GM12878 (cell line): ENCODE measurements at regions not wholly inside any gene's neighbourhood (a gene's known extent, or its start where the extent isn't known, plus 50 kb on each side); places are given as distances from the start of the nearest gene placed in this dataset.

Source experiments
- ATAC-seq: fragments of 200-7000 bp; cut with Tn5 transposase; 3 replicates; pipeline ENCODE4 v1.9.1; 2020; ENCODE audit warnings: mild to moderate bottlenecking, moderate library complexity
- BruUV-seq: library from RNA; stranded (reverse); fragments of 400-500 nt; replicated peaks from 2 replicates; lab custom pipeline; 2021; lab: Mats Ljungman, UMichigan
- CTCF ChIA-PET: fragments of 300-600 bp; sonication (Branson Sonifier 250); formaldehyde crosslinking; extraction: SDS; loops from one replicate; lab custom pipeline; 2021; ENCODE audit warnings: inconsistent platforms; lab: Yijun Ruan, JAX
- POLR2A ChIA-PET: fragments of 350-600 bp; formaldehyde crosslinking; extraction: SDS; loops from one replicate; lab custom pipeline; 2021; ENCODE audit warnings: inconsistent platforms; lab: Charles Lee
- RAD21 ChIA-PET: fragments of 300-600 bp; sonication (Branson Sonifier 250); formaldehyde crosslinking; loops from one replicate; lab custom pipeline; 2023; ENCODE audit warnings: antibody characterized with exemption; ENCODE audit not compliant: unreplicated experiment; lab: Charles Lee
- SMC1A ChIA-PET: fragments of 300-600 bp; sonication (Branson Sonifier 250); formaldehyde crosslinking; loops from one replicate; lab custom pipeline; 2023; ENCODE audit not compliant: unreplicated experiment, uncharacterized antibody; lab: Charles Lee
- DNase-seq: peaks from one replicate; pipeline ENCODE4 v3.0.0-alpha.2; 2011; ENCODE audit warnings: low read depth, low spot score
- FAIRE-seq: peaks from 3 replicates; lab custom pipeline; 2011; peaks lifted over from hg19 to GRCh38; lab: Jason Lieb, UNC
- H2AFZ ChIP-seq: 2 replicates; pipeline ENCODE4 v1.6.0; 2011; ENCODE audit warnings: low read depth, low read length, control low read depth; ENCODE audit not compliant: control insufficient read depth
- H3K27ac ChIP-seq: 2 replicates; pipeline ENCODE4 v1.5.1; 2011; ENCODE audit warnings: control low read depth; ENCODE audit not compliant: control insufficient read depth, insufficient read depth
- H3K27me3 ChIP-seq, 2 experiments: replicated peaks in 1 of 2; 2 replicates each; pipeline versions ENCODE4 v1.6.0 to v1.6.1; 2011; ENCODE audit warnings: low read length in 1 of 2; ENCODE audit not compliant: control insufficient read depth in 2 of 2, insufficient read depth in 2 of 2
- H3K36me3 ChIP-seq, 2 experiments: 2 replicates each; pipeline ENCODE4 v1.5.1; 2011; ENCODE audit warnings: low read length in 1 of 2; ENCODE audit not compliant: control insufficient read depth in 2 of 2, insufficient read depth in 2 of 2
- H3K4me1 ChIP-seq: 2 replicates; pipeline ENCODE4 v1.6.1; 2011; ENCODE audit warnings: mild to moderate bottlenecking, low read length, moderate library complexity, mixed read lengths; ENCODE audit not compliant: control insufficient read depth, insufficient read depth
- H3K4me2 ChIP-seq: 2 replicates; pipeline ENCODE4 v1.6.0; 2011; ENCODE audit warnings: control low read depth; ENCODE audit not compliant: control insufficient read depth, insufficient read depth
- H3K4me3 ChIP-seq: fragments of 200-600 bp; sonication (generic); 2 replicates; pipeline ENCODE4 v1.5.1; 2016
- H3K79me2 ChIP-seq: 2 replicates; pipeline ENCODE4 v1.6.0; 2011; ENCODE audit warnings: low read length; ENCODE audit not compliant: control insufficient read depth, insufficient read depth
- H3K9ac ChIP-seq: 2 replicates; pipeline ENCODE4 v1.8.0; 2011; ENCODE audit warnings: low read length, control low read depth, mixed read lengths; ENCODE audit not compliant: control insufficient read depth, insufficient read depth
- H3K9me3 ChIP-seq: replicated peaks from 3 replicates; pipeline ENCODE4 v1.5.1; 2011; ENCODE audit warnings: mild to moderate bottlenecking, low read length; ENCODE audit not compliant: control insufficient read depth, insufficient read depth
- H4K20me1 ChIP-seq: 2 replicates; pipeline ENCODE4 v1.6.0; 2011; ENCODE audit not compliant: control insufficient read depth, insufficient read depth
- CBFB ChIP-seq: IDR thresholded peaks from 2 replicates; pipeline ENCODE4 v1.6.1; 2016; ENCODE audit warnings: antibody characterized with exemption, low read depth
- CHD4 ChIP-seq: fragments of 200-600 bp; sonication (generic); IDR thresholded peaks from 2 replicates; pipeline ENCODE4 v1.6.1; 2016; ENCODE audit warnings: mild to moderate bottlenecking
- KLF5 ChIP-seq: fragments of 450-650 bp; IDR thresholded peaks from 2 replicates; pipeline ENCODE4 v1.6.1; 2014; ENCODE audit warnings: mild to moderate bottlenecking; ENCODE audit not compliant: partially characterized antibody
- MTA3 ChIP-seq: IDR thresholded peaks from 2 replicates; pipeline ENCODE4 v1.6.1; 2012; ENCODE audit warnings: low read length, inconsistent platforms, borderline replicate concordance
- MYB ChIP-seq: fragments of 150-350 bp; IDR thresholded peaks from 2 replicates; pipeline ENCODE4 v1.6.1; 2014; ENCODE audit warnings: mild to moderate bottlenecking, low read depth, low read length, borderline replicate concordance
- MYC ChIP-seq: IDR thresholded peaks from 2 replicates; pipeline ENCODE4 v1.6.1; 2011; ENCODE audit warnings: mild to moderate bottlenecking, low read length, moderate library complexity, inconsistent platforms; ENCODE audit not compliant: insufficient read depth, insufficient replicate concordance, insufficient read length, severe bottlenecking
- NR2F1 ChIP-seq: fragments of 450-650 bp; conservative IDR thresholded peaks from 2 replicates; pipeline ENCODE4 v1.6.1; 2017; ENCODE audit warnings: mild to moderate bottlenecking
- RAD51 ChIP-seq: fragments of 450-650 bp; IDR thresholded peaks from 2 replicates; pipeline ENCODE4 v1.6.1; 2016; ENCODE audit warnings: moderate library complexity, mild to moderate bottlenecking, inconsistent platforms
- RBBP5 ChIP-seq: fragments of 200-600 bp; sonication (generic); conservative IDR thresholded peaks from 2 replicates; pipeline ENCODE4 v1.6.1; 2016
- TBL1XR1 ChIP-seq: IDR thresholded peaks from 2 replicates; pipeline ENCODE4 v1.6.1; 2012; ENCODE audit warnings: low read depth, low read length, improper control_type of control experiment
- YY1 ChIP-seq: IDR thresholded peaks from 2 replicates; pipeline ENCODE4 v1.6.1; 2011; ENCODE audit warnings: low read depth, mild to moderate bottlenecking, low read length
- ZNF217 ChIP-seq: fragments of 450-650 bp; IDR thresholded peaks from 2 replicates; pipeline ENCODE4 v1.6.1; 2017; ENCODE audit warnings: antibody characterized with exemption, mild to moderate bottlenecking
- WGBS: methylation state at CpG from one replicate; pipeline ENCODE4 v1.1.6; 2016; ENCODE audit warnings: low lambda C conversion rate; ENCODE audit not compliant: insufficient replicate concordance, insufficient coverage; ENCODE audit errors: missing lambda C conversion rate; 5-methylcytosine and 5-hydroxymethylcytosine counted together
- in situ Hi-C: fragments of 300-500 bp; cut with MboI; formaldehyde crosslinking; loops from 9 replicates; pipeline ENCODE4 v1.14.3; 2018; ENCODE audit warnings: mixed read lengths
- intact Hi-C: fragments of 100-400 bp; cut with micrococcal nuclease; formaldehyde crosslinking; loops from one replicate; pipeline ENCODE4 v1.14.2; 2022; ENCODE audit not compliant: unreplicated experiment
- TF ChIP-seq, protein P1 (sequence below): IDR thresholded peaks from 2 replicates; pipeline ENCODE4 v1.6.1; 2012; ENCODE audit warnings: mild to moderate bottlenecking, low read depth, low read length
- TF ChIP-seq, protein P2 (sequence below): fragments of 450-650 bp; formaldehyde crosslinking; IDR thresholded peaks from 2 replicates; pipeline ENCODE4 v1.5.0; 2022; ENCODE audit warnings: mild to moderate bottlenecking, missing genetic modification characterization
- TF ChIP-seq, protein P3 (sequence below): fragments of 450-650 bp; IDR thresholded peaks from 2 replicates; pipeline ENCODE4 v1.6.1; 2016; ENCODE audit warnings: mild to moderate bottlenecking, moderate library complexity, borderline replicate concordance

DNA sequence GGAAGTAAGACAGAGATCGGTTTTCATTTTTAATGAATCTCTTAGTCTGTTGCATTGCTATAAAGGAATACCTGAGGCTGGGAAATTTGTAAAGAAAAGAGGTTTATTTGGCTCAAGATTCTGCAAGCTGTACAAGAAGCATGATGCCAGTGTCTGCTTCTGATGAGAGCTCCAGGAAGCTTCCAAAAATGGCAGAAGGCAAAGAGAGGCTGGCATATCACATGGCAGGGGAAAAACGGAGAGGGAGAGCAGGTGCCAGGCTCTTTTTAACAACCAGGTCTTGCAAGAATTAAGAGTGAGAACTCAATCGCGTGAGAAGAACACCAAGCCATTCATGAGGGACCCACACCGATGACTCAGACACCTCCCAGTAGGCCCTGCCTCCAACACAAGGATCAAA, 125.0 kb upstream of the THSD7A start (continued):
- TF ChIP-seq CHD4, result no peak
- TF ChIP-seq ZNF217, result no peak
- TF ChIP-seq, protein P1, sequence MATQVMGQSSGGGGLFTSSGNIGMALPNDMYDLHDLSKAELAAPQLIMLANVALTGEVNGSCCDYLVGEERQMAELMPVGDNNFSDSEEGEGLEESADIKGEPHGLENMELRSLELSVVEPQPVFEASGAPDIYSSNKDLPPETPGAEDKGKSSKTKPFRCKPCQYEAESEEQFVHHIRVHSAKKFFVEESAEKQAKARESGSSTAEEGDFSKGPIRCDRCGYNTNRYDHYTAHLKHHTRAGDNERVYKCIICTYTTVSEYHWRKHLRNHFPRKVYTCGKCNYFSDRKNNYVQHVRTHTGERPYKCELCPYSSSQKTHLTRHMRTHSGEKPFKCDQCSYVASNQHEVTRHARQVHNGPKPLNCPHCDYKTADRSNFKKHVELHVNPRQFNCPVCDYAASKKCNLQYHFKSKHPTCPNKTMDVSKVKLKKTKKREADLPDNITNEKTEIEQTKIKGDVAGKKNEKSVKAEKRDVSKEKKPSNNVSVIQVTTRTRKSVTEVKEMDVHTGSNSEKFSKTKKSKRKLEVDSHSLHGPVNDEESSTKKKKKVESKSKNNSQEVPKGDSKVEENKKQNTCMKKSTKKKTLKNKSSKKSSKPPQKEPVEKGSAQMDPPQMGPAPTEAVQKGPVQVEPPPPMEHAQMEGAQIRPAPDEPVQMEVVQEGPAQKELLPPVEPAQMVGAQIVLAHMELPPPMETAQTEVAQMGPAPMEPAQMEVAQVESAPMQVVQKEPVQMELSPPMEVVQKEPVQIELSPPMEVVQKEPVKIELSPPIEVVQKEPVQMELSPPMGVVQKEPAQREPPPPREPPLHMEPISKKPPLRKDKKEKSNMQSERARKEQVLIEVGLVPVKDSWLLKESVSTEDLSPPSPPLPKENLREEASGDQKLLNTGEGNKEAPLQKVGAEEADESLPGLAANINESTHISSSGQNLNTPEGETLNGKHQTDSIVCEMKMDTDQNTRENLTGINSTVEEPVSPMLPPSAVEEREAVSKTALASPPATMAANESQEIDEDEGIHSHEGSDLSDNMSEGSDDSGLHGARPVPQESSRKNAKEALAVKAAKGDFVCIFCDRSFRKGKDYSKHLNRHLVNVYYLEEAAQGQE, result no peak
- no peak for TF ChIP-seq MYC
- TF ChIP-seq KLF5, result no peak
- TF ChIP-seq RAD51, result no peak
- TF ChIP-seq MYB, result no peak

DNA sequence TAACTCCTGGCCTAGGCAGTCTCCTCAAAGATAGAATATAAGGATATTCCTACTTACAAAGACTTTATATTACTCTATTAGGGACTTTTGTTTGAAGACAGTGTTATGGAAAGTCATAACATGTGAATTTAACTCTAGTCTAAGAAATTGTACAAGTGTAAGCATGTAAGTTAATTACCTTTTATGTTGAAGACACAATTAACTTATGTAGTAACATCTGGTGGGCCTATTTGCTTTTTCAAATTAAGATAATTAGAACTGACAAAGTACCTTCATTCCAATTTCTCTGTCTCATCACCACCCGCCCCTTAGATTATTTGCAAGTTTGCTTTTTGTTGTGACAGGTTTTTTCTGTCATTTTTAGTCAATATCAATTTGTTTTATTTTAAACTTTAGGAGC, 126.0 kb upstream of the THSD7A start:
- BruUV-seq, result no TSS peak
- Histone ChIP-seq H3K9me3 (no peaks in the 10 kb centered on the region), H3K79me2 (no peaks in the 10 kb centered on the region), H4K20me1 (no peaks in the 10 kb centered on the region), H3K4me2 (no peak overlapping the region), H2AFZ (no peak overlapping the region), H3K4me3 (no peak overlapping the region), H3K9ac (no peak overlapping the region), H3K27ac (no peak overlapping the region), H3K36me3 (no peaks in the 10 kb centered on the region), H3K27me3 (no peaks in the 10 kb centered on the region), H3K4me1 (no peaks in the 10 kb centered on the region)
- CTCF ChIA-PET, result no interaction called here
- no peak for FAIRE-seq
- no peak for ATAC-seq
- POLR2A ChIA-PET, result no interaction called here
- SMC1A ChIA-PET, result no interaction called here
- in situ Hi-C loops, result no loop called here
- intact Hi-C loops, result no loop called here
- 0% methylated on average over 1 of the region's 1 CpG for WGBS
- DNase-seq, result no peak
- RAD21 ChIA-PET, result no interaction called here
- no peak for TF ChIP-seq RBBP5
- TF ChIP-seq, protein P2, sequence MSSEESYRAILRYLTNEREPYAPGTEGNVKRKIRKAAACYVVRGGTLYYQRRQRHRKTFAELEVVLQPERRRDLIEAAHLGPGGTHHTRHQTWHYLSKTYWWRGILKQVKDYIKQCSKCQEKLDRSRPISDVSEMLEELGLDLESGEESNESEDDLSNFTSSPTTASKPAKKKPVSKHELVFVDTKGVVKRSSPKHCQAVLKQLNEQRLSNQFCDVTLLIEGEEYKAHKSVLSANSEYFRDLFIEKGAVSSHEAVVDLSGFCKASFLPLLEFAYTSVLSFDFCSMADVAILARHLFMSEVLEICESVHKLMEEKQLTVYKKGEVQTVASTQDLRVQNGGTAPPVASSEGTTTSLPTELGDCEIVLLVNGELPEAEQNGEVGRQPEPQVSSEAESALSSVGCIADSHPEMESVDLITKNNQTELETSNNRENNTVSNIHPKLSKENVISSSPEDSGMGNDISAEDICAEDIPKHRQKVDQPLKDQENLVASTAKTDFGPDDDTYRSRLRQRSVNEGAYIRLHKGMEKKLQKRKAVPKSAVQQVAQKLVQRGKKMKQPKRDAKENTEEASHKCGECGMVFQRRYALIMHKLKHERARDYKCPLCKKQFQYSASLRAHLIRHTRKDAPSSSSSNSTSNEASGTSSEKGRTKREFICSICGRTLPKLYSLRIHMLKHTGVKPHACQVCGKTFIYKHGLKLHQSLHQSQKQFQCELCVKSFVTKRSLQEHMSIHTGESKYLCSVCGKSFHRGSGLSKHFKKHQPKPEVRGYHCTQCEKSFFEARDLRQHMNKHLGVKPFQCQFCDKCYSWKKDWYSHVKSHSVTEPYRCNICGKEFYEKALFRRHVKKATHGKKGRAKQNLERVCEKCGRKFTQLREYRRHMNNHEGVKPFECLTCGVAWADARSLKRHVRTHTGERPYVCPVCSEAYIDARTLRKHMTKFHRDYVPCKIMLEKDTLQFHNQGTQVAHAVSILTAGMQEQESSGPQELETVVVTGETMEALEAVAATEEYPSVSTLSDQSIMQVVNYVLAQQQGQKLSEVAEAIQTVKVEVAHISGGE, result no peak
- no peak for TF ChIP-seq YY1
- no peak for TF ChIP-seq NR2F1
- TF ChIP-seq CBFB, result no peak
- no peak for TF ChIP-seq MTA3
- TF ChIP-seq TBL1XR1, result no peak
- TF ChIP-seq, protein P3, sequence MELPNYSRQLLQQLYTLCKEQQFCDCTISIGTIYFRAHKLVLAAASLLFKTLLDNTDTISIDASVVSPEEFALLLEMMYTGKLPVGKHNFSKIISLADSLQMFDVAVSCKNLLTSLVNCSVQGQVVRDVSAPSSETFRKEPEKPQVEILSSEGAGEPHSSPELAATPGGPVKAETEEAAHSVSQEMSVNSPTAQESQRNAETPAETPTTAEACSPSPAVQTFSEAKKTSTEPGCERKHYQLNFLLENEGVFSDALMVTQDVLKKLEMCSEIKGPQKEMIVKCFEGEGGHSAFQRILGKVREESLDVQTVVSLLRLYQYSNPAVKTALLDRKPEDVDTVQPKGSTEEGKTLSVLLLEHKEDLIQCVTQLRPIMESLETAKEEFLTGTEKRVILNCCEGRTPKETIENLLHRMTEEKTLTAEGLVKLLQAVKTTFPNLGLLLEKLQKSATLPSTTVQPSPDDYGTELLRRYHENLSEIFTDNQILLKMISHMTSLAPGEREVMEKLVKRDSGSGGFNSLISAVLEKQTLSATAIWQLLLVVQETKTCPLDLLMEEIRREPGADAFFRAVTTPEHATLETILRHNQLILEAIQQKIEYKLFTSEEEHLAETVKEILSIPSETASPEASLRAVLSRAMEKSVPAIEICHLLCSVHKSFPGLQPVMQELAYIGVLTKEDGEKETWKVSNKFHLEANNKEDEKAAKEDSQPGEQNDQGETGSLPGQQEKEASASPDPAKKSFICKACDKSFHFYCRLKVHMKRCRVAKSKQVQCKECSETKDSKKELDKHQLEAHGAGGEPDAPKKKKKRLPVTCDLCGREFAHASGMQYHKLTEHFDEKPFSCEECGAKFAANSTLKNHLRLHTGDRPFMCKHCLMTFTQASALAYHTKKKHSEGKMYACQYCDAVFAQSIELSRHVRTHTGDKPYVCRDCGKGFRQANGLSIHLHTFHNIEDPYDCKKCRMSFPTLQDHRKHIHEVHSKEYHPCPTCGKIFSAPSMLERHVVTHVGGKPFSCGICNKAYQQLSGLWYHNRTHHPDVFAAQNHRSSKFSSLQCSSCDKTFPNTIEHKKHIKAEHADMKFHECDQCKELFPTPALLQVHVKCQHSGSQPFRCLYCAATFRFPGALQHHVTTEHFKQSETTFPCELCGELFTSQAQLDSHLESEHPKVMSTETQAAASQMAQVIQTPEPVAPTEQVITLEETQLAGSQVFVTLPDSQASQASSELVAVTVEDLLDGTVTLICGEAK, result no peak
